Vagina (tissue), 2 donors: ENCODE measurements at regions not wholly inside any gene's neighbourhood (a gene's known extent, or its start where the extent isn't known, plus 50 kb on each side); places are given as distances from the start of the nearest gene placed in this dataset.

Source experiments
- DNase-seq, 2 donors: peaks; one replicate each; pipeline ENCODE4 v3.0.0-alpha.2; 2017; ENCODE audit errors: extremely low spot score in 2 of 2
- H3K27ac ChIP-seq: fragments of 200-600 bp; sonication (generic); one replicate; pipeline ENCODE4 v1.5.1; 2019
- H3K27me3 ChIP-seq: fragments of 200-600 bp; sonication (generic); one replicate; pipeline ENCODE4 v1.5.1; 2019
- H3K36me3 ChIP-seq, 2 donors: fragments of 200-600 bp; sonication (generic); one replicate each; pipeline ENCODE4 v1.5.1; 2017 to 2019
- H3K4me1 ChIP-seq: fragments of 200-600 bp; sonication (generic); one replicate; pipeline ENCODE4 v1.5.1; 2019
- H3K4me3 ChIP-seq, 2 donors: fragments of 200-600 bp; sonication (generic); 1 replicate in 1 of 2; 2 replicates in 1 of 2; pipeline ENCODE4 v1.5.1; 2016 to 2019
- H3K9me3 ChIP-seq: fragments of 200-600 bp; sonication (generic); one replicate; pipeline ENCODE4 v1.5.1; 2019
- POLR2A ChIP-seq, 2 donors: fragments of 450-650 bp; IDR thresholded peaks; one replicate each; pipeline ENCODE4 v1.6.1; 2017; ENCODE audit warnings: antibody characterized with exemption in 2 of 2, mild to moderate bottlenecking in 2 of 2, moderate library complexity in 2 of 2
- POLR2AphosphoS5 ChIP-seq, 2 donors: sonication (generic); formaldehyde crosslinking; IDR thresholded peaks; one replicate each; pipeline ENCODE4 v1.9.0; 2017; ENCODE audit warnings: antibody characterized with exemption in 2 of 2, mild to moderate bottlenecking in 2 of 2, low read depth in 1 of 2; ENCODE audit not compliant: insufficient read depth in 1 of 2
- intact Hi-C: fragments of 100-400 bp; cut with DNase I; formaldehyde crosslinking; loops from one replicate; pipeline ENCODE4 v1.15.1; 2023
- TF ChIP-seq, protein P1 (sequence below), 3 experiments: fragments of 450-650 bp in 2 of 3; fragments of 200-600 bp in 1 of 3; sonication (generic) in 1 of 3; IDR thresholded peaks; one replicate each; pipeline ENCODE4 v1.5.1; 2017 to 2019; ENCODE audit warnings: antibody characterized with exemption in 3 of 3, mild to moderate bottlenecking in 2 of 3, moderate library complexity in 2 of 3

DNA sequence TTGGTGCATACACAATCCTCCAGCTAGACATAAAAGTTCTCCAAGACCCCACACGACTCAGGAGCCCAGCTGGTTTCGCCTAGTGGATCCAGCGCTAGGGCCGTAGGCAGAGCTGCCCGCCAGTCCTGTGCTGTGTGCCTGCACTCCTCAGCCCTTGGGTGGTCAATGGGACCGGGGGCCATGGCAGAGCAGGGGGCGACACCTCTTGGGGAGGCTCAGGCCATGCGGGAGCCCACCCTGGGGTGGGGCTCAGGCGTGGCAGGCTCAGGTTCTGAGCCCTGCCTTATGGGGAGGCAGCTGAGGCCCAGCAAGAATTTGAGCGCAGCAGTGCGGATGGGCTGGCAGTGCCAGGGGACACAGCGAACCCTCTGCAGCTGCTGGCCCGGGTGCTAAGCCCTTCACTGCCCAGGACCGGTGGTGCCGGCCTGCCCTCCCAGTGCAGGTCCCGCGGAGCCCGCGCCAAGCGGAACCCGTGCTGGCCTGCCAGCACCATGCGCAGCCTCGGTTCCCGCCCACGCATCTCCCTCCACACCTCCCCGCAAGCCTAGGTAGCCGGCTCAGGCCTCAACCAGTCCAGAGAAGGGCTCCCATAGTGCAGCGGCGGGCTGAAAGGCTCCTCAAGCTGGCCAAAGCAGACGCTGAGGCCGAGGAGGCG lies 1566.6 kb upstream of the SLC39A10 start:
- intact Hi-C loops, result no loop called here
- TF ChIP-seq POLR2AphosphoS5 (IDR thresholded peaks at IDR 0.05; ENCODE audit: insufficient read depth in 1 of 2, low read depth in 1 of 2) (no peak), POLR2A (IDR thresholded peaks at IDR 0.05) (no peak)
- TF ChIP-seq, protein P1, sequence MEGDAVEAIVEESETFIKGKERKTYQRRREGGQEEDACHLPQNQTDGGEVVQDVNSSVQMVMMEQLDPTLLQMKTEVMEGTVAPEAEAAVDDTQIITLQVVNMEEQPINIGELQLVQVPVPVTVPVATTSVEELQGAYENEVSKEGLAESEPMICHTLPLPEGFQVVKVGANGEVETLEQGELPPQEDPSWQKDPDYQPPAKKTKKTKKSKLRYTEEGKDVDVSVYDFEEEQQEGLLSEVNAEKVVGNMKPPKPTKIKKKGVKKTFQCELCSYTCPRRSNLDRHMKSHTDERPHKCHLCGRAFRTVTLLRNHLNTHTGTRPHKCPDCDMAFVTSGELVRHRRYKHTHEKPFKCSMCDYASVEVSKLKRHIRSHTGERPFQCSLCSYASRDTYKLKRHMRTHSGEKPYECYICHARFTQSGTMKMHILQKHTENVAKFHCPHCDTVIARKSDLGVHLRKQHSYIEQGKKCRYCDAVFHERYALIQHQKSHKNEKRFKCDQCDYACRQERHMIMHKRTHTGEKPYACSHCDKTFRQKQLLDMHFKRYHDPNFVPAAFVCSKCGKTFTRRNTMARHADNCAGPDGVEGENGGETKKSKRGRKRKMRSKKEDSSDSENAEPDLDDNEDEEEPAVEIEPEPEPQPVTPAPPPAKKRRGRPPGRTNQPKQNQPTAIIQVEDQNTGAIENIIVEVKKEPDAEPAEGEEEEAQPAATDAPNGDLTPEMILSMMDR (IDR thresholded peaks at IDR 0.05), result no peak
- Histone ChIP-seq H3K9me3 (no peaks in the 10 kb centered on the region), H3K27ac (no peak overlapping the region), H3K27me3 (no peaks in the 10 kb centered on the region), H3K4me3 (no peak overlapping the region), H3K36me3 (no peaks in the 10 kb centered on the region), H3K4me1 (no peaks in the 10 kb centered on the region)
- no peak for DNase-seq

DNA sequence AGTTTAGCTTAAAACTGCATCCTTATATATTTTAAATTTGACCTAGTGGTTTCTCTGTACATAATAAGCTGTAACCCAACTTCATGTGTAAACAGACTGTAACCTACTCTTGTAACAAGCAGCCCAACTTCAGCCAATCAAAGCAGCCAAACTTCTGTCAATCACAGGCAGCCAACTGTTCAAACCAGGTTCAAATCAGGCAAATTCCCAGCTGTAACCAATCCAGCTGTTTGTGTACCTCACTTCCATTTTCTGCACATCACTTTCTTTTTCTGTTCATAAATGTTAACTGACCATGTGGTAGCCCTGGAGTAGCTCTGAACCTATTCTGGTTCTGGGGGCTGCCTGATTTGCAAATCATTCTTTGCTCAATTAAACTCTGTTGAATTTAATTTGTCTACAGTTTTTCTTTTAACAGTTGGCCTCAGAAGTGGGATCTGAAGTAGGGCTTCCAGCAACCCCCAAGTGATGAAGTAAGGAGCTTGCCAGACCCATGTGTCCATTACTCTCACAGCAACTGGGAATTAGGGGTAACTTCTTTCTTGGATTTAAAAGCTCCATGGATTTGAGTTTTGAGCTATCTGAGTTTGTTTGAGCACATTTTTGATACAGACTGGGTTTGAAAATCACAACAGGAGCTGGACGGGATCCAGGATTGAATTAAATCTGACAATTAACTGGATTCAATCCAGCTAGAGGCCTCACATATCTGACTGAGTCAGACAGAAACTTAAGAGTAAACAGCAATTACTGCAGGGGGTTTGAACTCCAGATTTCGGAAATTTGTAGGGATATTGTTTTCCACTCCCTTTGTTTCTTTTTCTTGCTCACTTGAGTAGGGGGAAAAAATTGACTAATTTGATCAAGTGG lies 1569.7 kb upstream of the SLC39A10 start:
- no peak for DNase-seq
- H3K27ac ChIP-seq, result no peak overlapping the region
- no peaks in the 10 kb centered on the region for H3K4me1 ChIP-seq
- H3K27me3 ChIP-seq, result no peaks in the 10 kb centered on the region
- H3K4me3 ChIP-seq, result no peak overlapping the region
- H3K9me3 ChIP-seq, result no peaks in the 10 kb centered on the region
- H3K36me3 ChIP-seq, result no peaks in the 10 kb centered on the region
- TF ChIP-seq POLR2AphosphoS5 (IDR thresholded peaks at IDR 0.05; ENCODE audit: insufficient read depth in 1 of 2, low read depth in 1 of 2), result no peak
- TF ChIP-seq POLR2A (IDR thresholded peaks at IDR 0.05), result no peak
- TF ChIP-seq, protein P1 (IDR thresholded peaks at IDR 0.05), result no peak
- intact Hi-C loops, result no loop called here

DNA sequence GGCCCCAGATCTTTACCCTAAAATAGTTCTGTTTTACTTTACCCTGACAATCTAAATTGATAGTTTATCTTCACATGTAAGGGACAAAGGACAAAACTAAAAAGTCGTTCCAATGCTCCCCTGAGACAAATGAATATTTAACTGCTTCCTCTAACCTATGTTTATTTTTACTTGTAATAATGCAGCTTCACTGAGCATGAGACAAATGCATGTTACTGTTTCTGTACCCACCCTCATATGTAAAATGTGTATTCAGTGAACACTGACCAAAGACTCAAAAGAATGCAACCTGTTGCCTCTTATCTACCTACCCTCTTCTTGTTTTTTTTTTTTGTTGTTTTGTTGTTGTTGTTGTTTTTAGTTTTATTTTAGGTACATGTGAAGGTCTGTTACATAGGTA lies 1570.9 kb upstream of the SLC39A10 start:
- H3K36me3 ChIP-seq, result no peaks in the 10 kb centered on the region
- H3K27me3 ChIP-seq, result no peaks in the 10 kb centered on the region
- H3K4me1 ChIP-seq, result no peaks in the 10 kb centered on the region
- H3K9me3 ChIP-seq, result no peaks in the 10 kb centered on the region
- intact Hi-C loops, result no loop called here
- H3K4me3 ChIP-seq, result no peak overlapping the region
- TF ChIP-seq POLR2A (IDR thresholded peaks at IDR 0.05), result no peak
- no peak for DNase-seq
- H3K27ac ChIP-seq, result no peak overlapping the region

DNA sequence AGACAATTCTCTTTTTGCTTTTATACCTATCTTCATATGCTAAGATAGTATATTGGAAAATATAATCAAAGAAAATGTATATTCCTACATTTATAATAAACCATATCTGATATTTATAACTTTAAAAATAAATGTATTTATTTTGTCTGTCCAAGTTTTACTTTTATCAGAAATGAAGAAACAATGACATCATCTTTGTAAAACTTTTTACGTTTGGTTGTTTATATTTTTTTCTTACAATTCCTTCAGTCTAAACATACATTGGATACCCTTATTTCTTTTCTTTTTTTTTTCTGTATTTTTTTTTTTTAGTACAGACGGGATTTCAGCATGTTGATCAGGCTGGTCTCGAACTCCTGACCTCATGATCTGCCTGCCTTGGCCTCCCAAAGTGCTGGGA lies 1577.0 kb upstream of the SLC39A10 start:
- Histone ChIP-seq H3K27me3 (no peaks in the 10 kb centered on the region), H3K4me1 (no peaks in the 10 kb centered on the region), H3K4me3 (no peak overlapping the region), H3K36me3 (no peaks in the 10 kb centered on the region), H3K27ac (no peak overlapping the region), H3K9me3 (no peaks in the 10 kb centered on the region)
- TF ChIP-seq POLR2A (IDR thresholded peaks at IDR 0.05), result no peak
- no peak for TF ChIP-seq POLR2AphosphoS5 (IDR thresholded peaks at IDR 0.05; ENCODE audit: insufficient read depth in 1 of 2, low read depth in 1 of 2)
- TF ChIP-seq, protein P1 (IDR thresholded peaks at IDR 0.05), result no peak
- intact Hi-C loops, result no loop called here
- no peak for DNase-seq

DNA sequence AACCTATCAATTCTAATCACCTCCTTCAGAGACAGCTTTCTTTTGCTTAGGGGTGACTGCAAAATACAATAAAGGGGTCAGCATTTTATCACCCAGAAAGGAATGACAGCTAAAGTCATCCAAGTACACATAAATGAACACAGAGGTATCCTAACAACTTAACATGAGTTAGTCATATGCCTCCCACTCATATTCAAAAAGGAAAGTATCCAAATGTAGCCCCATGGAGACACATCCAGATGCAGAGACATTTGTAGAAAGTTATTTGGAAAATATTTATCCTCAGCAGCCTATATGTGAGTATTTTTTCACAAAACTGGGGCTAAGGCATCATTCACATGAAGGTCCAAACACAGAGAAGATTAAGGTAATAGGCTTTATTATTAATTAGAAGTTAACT lies 1579.7 kb upstream of the SLC39A10 start:
- H3K9me3 ChIP-seq, result no peaks in the 10 kb centered on the region
- H3K27ac ChIP-seq, result no peak overlapping the region
- no peak for TF ChIP-seq POLR2A (IDR thresholded peaks at IDR 0.05)
- TF ChIP-seq, protein P1 (IDR thresholded peaks at IDR 0.05), result no peak
- no peak for TF ChIP-seq POLR2AphosphoS5 (IDR thresholded peaks at IDR 0.05; ENCODE audit: insufficient read depth in 1 of 2, low read depth in 1 of 2)
- DNase-seq, result no peak
- H3K4me1 ChIP-seq, result no peaks in the 10 kb centered on the region
- intact Hi-C loops, result no loop called here
- H3K36me3 ChIP-seq, result no peaks in the 10 kb centered on the region
- no peak overlapping the region for H3K4me3 ChIP-seq
- no peaks in the 10 kb centered on the region for H3K27me3 ChIP-seq
